GM12878 (cell line): ENCODE measurements at regions not wholly inside any gene's neighbourhood (a gene's known extent, or its start where the extent isn't known, plus 50 kb on each side); places are given as distances from the start of the nearest gene placed in this dataset.

Experiments
- ATAC-seq: fragments of 200-7000 bp; cut with Tn5 transposase; 3 replicates; pipeline ENCODE4 v1.9.1; 2020; ENCODE audit warnings: mild to moderate bottlenecking, moderate library complexity
- BruUV-seq: library from RNA; stranded (reverse); fragments of 400-500 nt; replicated peaks from 2 replicates; lab custom pipeline; 2021; lab: Mats Ljungman, UMichigan
- CTCF ChIA-PET: fragments of 300-600 bp; sonication (Branson Sonifier 250); formaldehyde crosslinking; extraction: SDS; loops from one replicate; lab custom pipeline; 2021; ENCODE audit warnings: inconsistent platforms; lab: Yijun Ruan, JAX
- POLR2A ChIA-PET: fragments of 350-600 bp; formaldehyde crosslinking; extraction: SDS; loops from one replicate; lab custom pipeline; 2021; ENCODE audit warnings: inconsistent platforms; lab: Charles Lee
- RAD21 ChIA-PET: fragments of 300-600 bp; sonication (Branson Sonifier 250); formaldehyde crosslinking; loops from one replicate; lab custom pipeline; 2023; ENCODE audit warnings: antibody characterized with exemption; ENCODE audit not compliant: unreplicated experiment; lab: Charles Lee
- SMC1A ChIA-PET: fragments of 300-600 bp; sonication (Branson Sonifier 250); formaldehyde crosslinking; loops from one replicate; lab custom pipeline; 2023; ENCODE audit not compliant: unreplicated experiment, uncharacterized antibody; lab: Charles Lee
- DNase-seq: peaks from one replicate; pipeline ENCODE4 v3.0.0-alpha.2; 2011; ENCODE audit warnings: low read depth, low spot score
- FAIRE-seq: peaks from 3 replicates; lab custom pipeline; 2011; peaks lifted over from hg19 to GRCh38; lab: Jason Lieb, UNC
- H2AFZ ChIP-seq: 2 replicates; pipeline ENCODE4 v1.6.0; 2011; ENCODE audit warnings: low read depth, low read length, control low read depth; ENCODE audit not compliant: control insufficient read depth
- H3K27ac ChIP-seq: 2 replicates; pipeline ENCODE4 v1.5.1; 2011; ENCODE audit warnings: control low read depth; ENCODE audit not compliant: control insufficient read depth, insufficient read depth
- H3K27me3 ChIP-seq, 2 experiments: replicated peaks in 1 of 2; 2 replicates each; pipeline versions ENCODE4 v1.6.0 to v1.6.1; 2011; ENCODE audit warnings: low read length in 1 of 2; ENCODE audit not compliant: control insufficient read depth in 2 of 2, insufficient read depth in 2 of 2
- H3K36me3 ChIP-seq, 2 experiments: 2 replicates each; pipeline ENCODE4 v1.5.1; 2011; ENCODE audit warnings: low read length in 1 of 2; ENCODE audit not compliant: control insufficient read depth in 2 of 2, insufficient read depth in 2 of 2
- H3K4me1 ChIP-seq: 2 replicates; pipeline ENCODE4 v1.6.1; 2011; ENCODE audit warnings: mild to moderate bottlenecking, low read length, moderate library complexity, mixed read lengths; ENCODE audit not compliant: control insufficient read depth, insufficient read depth
- H3K4me2 ChIP-seq: 2 replicates; pipeline ENCODE4 v1.6.0; 2011; ENCODE audit warnings: control low read depth; ENCODE audit not compliant: control insufficient read depth, insufficient read depth
- H3K4me3 ChIP-seq: fragments of 200-600 bp; sonication (generic); 2 replicates; pipeline ENCODE4 v1.5.1; 2016
- H3K79me2 ChIP-seq: 2 replicates; pipeline ENCODE4 v1.6.0; 2011; ENCODE audit warnings: low read length; ENCODE audit not compliant: control insufficient read depth, insufficient read depth
- H3K9ac ChIP-seq: 2 replicates; pipeline ENCODE4 v1.8.0; 2011; ENCODE audit warnings: low read length, control low read depth, mixed read lengths; ENCODE audit not compliant: control insufficient read depth, insufficient read depth
- H3K9me3 ChIP-seq: replicated peaks from 3 replicates; pipeline ENCODE4 v1.5.1; 2011; ENCODE audit warnings: mild to moderate bottlenecking, low read length; ENCODE audit not compliant: control insufficient read depth, insufficient read depth
- H4K20me1 ChIP-seq: 2 replicates; pipeline ENCODE4 v1.6.0; 2011; ENCODE audit not compliant: control insufficient read depth, insufficient read depth
- BRCA1 ChIP-seq: IDR thresholded peaks from 2 replicates; pipeline ENCODE4 v1.6.1; 2011; ENCODE audit warnings: low read depth, low read length, improper control_type of control experiment
- CREM ChIP-seq: IDR thresholded peaks from 2 replicates; pipeline ENCODE4 v1.6.1; 2014; ENCODE audit warnings: antibody characterized with exemption, low read depth
- FOS ChIP-seq: IDR thresholded peaks from 3 replicates; pipeline ENCODE4 v1.6.1; 2011; ENCODE audit warnings: borderline replicate concordance; ENCODE audit not compliant: insufficient read length; ENCODE audit errors: extremely low read depth
- HDAC6 ChIP-seq: fragments of 200-600 bp; sonication (generic); IDR thresholded peaks from one replicate; pipeline ENCODE4 v1.8.0; 2017; ENCODE audit warnings: antibody characterized with exemption; ENCODE audit not compliant: unreplicated experiment
- IRF4 ChIP-seq: IDR thresholded peaks from 2 replicates; pipeline ENCODE4 v1.6.1; 2011; ENCODE audit warnings: low read depth, low read length
- MTA2 ChIP-seq: fragments of 450-650 bp; IDR thresholded peaks from 2 replicates; pipeline ENCODE4 v1.6.1; 2016; ENCODE audit warnings: low read depth, mild to moderate bottlenecking, moderate library complexity
- MTA3 ChIP-seq: IDR thresholded peaks from 2 replicates; pipeline ENCODE4 v1.6.1; 2012; ENCODE audit warnings: low read length, inconsistent platforms, borderline replicate concordance
- MXI1 ChIP-seq: fragments of 150-350 bp; IDR thresholded peaks from 2 replicates; pipeline ENCODE4 v1.6.1; 2011; ENCODE audit warnings: low read depth, mild to moderate bottlenecking, inconsistent platforms, low read length, improper control_type of control experiment
- NFIC ChIP-seq: IDR thresholded peaks from 2 replicates; pipeline ENCODE4 v1.6.1; 2012; ENCODE audit warnings: low read depth, mild to moderate bottlenecking, inconsistent platforms, low read length, moderate library complexity
- POLR2AphosphoS5 ChIP-seq: IDR thresholded peaks from 2 replicates; pipeline ENCODE4 v1.6.1; 2011; ENCODE audit warnings: mild to moderate bottlenecking, low read length, inconsistent platforms
- RUNX3 ChIP-seq: IDR thresholded peaks from 2 replicates; pipeline ENCODE4 v1.6.1; 2012; ENCODE audit warnings: low read length, inconsistent platforms
- SMC3 ChIP-seq: IDR thresholded peaks from 2 replicates; pipeline ENCODE4 v1.6.1; 2011; ENCODE audit warnings: low read length, improper control_type of control experiment, borderline replicate concordance
- TARDBP ChIP-seq: IDR thresholded peaks from 2 replicates; pipeline ENCODE4 v1.6.1; 2016; ENCODE audit warnings: borderline replicate concordance
- ZSCAN29 ChIP-seq: fragments of 450-650 bp; IDR thresholded peaks from 2 replicates; pipeline ENCODE4 v1.6.1; 2017; ENCODE audit warnings: mild to moderate bottlenecking, moderate library complexity
- ZZZ3 ChIP-seq: IDR thresholded peaks from 2 replicates; pipeline ENCODE4 v1.6.1; 2011; ENCODE audit warnings: low read depth; ENCODE audit not compliant: control insufficient read depth, insufficient read length
- WGBS: methylation state at CpG from one replicate; pipeline ENCODE4 v1.1.6; 2016; ENCODE audit warnings: low lambda C conversion rate; ENCODE audit not compliant: insufficient replicate concordance, insufficient coverage; ENCODE audit errors: missing lambda C conversion rate; 5-methylcytosine and 5-hydroxymethylcytosine counted together
- in situ Hi-C: fragments of 300-500 bp; cut with MboI; formaldehyde crosslinking; loops from 9 replicates; pipeline ENCODE4 v1.14.3; 2018; ENCODE audit warnings: mixed read lengths
- intact Hi-C: fragments of 100-400 bp; cut with micrococcal nuclease; formaldehyde crosslinking; loops from one replicate; pipeline ENCODE4 v1.14.2; 2022; ENCODE audit not compliant: unreplicated experiment
- TF ChIP-seq, protein P1 (sequence below): IDR thresholded peaks from 2 replicates; pipeline ENCODE4 v1.6.1; 2011; ENCODE audit warnings: borderline replicate concordance, low read depth, mild to moderate bottlenecking, moderate library complexity, mixed read lengths, low read length; ENCODE audit not compliant: insufficient read depth; ENCODE audit errors: extremely low read length
- TF ChIP-seq, protein P2 (sequence below): fragments of 450-650 bp; conservative IDR thresholded peaks from 2 replicates; pipeline ENCODE4 v1.6.1; 2017; ENCODE audit warnings: mild to moderate bottlenecking, moderate library complexity
- TF ChIP-seq, protein P3 (sequence below): IDR thresholded peaks from 2 replicates; pipeline ENCODE4 v1.6.1; 2012; ENCODE audit warnings: low read depth, low read length, improper control_type of control experiment
- TF ChIP-seq, protein P4 (sequence below): fragments of 450-650 bp; IDR thresholded peaks from 2 replicates; pipeline ENCODE4 v1.6.1; 2016; ENCODE audit warnings: mild to moderate bottlenecking, moderate library complexity, borderline replicate concordance

DNA sequence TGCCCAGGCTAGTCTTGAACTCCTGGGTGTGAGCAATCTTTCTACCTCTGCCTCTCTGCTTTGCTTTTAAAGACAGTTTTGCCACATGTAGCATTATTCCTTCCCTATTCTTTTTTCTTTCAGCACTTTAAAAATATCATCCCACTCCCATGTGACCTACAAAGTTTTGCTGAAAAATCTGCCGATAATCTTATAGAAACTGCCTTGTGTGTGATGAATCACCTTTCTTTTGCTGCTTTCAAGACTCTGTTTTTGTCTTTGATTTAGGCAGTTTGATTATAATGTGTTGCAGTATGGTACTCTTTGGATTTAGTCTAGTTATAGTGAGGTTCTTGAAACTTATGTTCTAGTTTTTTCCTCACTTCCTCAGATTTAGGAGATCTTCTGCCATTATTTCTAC lies 142.0 kb upstream of the KIF2B start (continued):
- TF ChIP-seq, protein P1, sequence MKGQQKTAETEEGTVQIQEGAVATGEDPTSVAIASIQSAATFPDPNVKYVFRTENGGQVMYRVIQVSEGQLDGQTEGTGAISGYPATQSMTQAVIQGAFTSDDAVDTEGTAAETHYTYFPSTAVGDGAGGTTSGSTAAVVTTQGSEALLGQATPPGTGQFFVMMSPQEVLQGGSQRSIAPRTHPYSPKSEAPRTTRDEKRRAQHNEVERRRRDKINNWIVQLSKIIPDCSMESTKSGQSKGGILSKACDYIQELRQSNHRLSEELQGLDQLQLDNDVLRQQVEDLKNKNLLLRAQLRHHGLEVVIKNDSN = no peak
- TF ChIP-seq CREM (no peak), FOS (no peak), MTA3 (no peak), RUNX3 (no peak), SMC3 (no peak), HDAC6 (no peak), ZSCAN29 (no peak)
- TF ChIP-seq, protein P2, sequence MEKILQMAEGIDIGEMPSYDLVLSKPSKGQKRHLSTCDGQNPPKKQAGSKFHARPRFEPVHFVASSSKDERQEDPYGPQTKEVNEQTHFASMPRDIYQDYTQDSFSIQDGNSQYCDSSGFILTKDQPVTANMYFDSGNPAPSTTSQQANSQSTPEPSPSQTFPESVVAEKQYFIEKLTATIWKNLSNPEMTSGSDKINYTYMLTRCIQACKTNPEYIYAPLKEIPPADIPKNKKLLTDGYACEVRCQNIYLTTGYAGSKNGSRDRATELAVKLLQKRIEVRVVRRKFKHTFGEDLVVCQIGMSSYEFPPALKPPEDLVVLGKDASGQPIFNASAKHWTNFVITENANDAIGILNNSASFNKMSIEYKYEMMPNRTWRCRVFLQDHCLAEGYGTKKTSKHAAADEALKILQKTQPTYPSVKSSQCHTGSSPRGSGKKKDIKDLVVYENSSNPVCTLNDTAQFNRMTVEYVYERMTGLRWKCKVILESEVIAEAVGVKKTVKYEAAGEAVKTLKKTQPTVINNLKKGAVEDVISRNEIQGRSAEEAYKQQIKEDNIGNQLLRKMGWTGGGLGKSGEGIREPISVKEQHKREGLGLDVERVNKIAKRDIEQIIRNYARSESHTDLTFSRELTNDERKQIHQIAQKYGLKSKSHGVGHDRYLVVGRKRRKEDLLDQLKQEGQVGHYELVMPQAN = no peak

DNA sequence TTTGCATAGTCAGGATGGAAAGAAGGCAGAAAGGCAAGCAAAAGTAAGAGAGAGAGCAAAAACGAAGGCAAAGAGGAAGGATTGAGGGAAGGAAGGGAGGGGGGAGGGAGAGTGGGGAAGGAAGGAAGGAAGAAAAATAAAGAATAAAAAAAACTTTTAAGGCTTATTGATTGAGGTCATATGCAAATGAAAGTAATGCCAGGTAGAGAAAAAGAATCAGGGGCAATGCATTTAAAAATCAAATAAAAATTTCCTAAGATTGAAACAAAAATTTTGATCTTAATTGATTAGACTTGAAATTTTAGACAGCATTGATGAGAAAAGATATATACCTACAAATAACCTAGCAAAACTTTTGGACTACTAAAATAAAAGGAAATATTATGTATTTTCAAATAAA lies 153.9 kb upstream of the KIF2B start:
- Histone ChIP-seq H3K4me1 (no peaks in the 10 kb centered on the region), H4K20me1 (no peaks in the 10 kb centered on the region), H3K9me3 (no peaks in the 10 kb centered on the region; the same call in 2 of the 3 replicates), H3K79me2 (no peaks in the 10 kb centered on the region), H3K36me3 (no peaks in the 10 kb centered on the region), H3K4me3 (no peak overlapping the region), H3K27ac (no peak overlapping the region), H3K27me3 (no peaks in the 10 kb centered on the region), H3K4me2 (no peak overlapping the region), H3K9ac (no peak overlapping the region), H2AFZ (no peak overlapping the region)
- POLR2A ChIA-PET = no interaction called here
- in situ Hi-C loops (no loop called here), intact Hi-C loops (no loop called here)
- FAIRE-seq (no peak), DNase-seq (no peak), ATAC-seq (no peak)
- SMC1A ChIA-PET = no interaction called here
- RAD21 ChIA-PET = no interaction called here
- CTCF ChIA-PET = no interaction called here
- no TSS peak for BruUV-seq
- 0% methylated on average over 1 of the region's 1 CpG for WGBS
- TF ChIP-seq, protein P3, sequence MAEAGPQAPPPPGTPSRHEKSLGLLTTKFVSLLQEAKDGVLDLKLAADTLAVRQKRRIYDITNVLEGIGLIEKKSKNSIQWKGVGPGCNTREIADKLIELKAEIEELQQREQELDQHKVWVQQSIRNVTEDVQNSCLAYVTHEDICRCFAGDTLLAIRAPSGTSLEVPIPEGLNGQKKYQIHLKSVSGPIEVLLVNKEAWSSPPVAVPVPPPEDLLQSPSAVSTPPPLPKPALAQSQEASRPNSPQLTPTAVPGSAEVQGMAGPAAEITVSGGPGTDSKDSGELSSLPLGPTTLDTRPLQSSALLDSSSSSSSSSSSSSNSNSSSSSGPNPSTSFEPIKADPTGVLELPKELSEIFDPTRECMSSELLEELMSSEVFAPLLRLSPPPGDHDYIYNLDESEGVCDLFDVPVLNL = no peak
- TF ChIP-seq BRCA1 (no peak), MTA2 (no peak), IRF4 (no peak), MXI1 (no peak), POLR2AphosphoS5 (no peak), TARDBP (no peak), ZZZ3 (no peak), NFIC (no peak)
- TF ChIP-seq, protein P4, sequence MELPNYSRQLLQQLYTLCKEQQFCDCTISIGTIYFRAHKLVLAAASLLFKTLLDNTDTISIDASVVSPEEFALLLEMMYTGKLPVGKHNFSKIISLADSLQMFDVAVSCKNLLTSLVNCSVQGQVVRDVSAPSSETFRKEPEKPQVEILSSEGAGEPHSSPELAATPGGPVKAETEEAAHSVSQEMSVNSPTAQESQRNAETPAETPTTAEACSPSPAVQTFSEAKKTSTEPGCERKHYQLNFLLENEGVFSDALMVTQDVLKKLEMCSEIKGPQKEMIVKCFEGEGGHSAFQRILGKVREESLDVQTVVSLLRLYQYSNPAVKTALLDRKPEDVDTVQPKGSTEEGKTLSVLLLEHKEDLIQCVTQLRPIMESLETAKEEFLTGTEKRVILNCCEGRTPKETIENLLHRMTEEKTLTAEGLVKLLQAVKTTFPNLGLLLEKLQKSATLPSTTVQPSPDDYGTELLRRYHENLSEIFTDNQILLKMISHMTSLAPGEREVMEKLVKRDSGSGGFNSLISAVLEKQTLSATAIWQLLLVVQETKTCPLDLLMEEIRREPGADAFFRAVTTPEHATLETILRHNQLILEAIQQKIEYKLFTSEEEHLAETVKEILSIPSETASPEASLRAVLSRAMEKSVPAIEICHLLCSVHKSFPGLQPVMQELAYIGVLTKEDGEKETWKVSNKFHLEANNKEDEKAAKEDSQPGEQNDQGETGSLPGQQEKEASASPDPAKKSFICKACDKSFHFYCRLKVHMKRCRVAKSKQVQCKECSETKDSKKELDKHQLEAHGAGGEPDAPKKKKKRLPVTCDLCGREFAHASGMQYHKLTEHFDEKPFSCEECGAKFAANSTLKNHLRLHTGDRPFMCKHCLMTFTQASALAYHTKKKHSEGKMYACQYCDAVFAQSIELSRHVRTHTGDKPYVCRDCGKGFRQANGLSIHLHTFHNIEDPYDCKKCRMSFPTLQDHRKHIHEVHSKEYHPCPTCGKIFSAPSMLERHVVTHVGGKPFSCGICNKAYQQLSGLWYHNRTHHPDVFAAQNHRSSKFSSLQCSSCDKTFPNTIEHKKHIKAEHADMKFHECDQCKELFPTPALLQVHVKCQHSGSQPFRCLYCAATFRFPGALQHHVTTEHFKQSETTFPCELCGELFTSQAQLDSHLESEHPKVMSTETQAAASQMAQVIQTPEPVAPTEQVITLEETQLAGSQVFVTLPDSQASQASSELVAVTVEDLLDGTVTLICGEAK = no peak
